Nephron (organoid): ENCODE measurements at regions not wholly inside any gene's neighbourhood (a gene's known extent, or its start where the extent isn't known, plus 50 kb on each side); places are given as distances from the start of the nearest gene placed in this dataset.
"Not testable (repeated sequence)": the region's sequence is repeated elsewhere in the genome, so short reads cannot be mapped to it uniquely, and the experiment has no call there.

ENCODE experiments used
- H3K27ac Mint-ChIP-seq, 3 experiments: 2 replicates each; pipeline ENCODE4 v1.8.0; 2020; ENCODE audit warnings: mixed read lengths in 3 of 3, mild to moderate bottlenecking in 2 of 3, moderate library complexity in 1 of 3
- H3K27me3 Mint-ChIP-seq: 2 replicates; pipeline ENCODE4 v1.8.0; 2021; ENCODE audit warnings: low read depth, mild to moderate bottlenecking, moderate library complexity, mixed read lengths
- H3K36me3 Mint-ChIP-seq: 2 replicates; pipeline ENCODE4 v1.8.0; 2020; ENCODE audit warnings: low read depth, mixed read lengths
- H3K4me1 Mint-ChIP-seq: 2 replicates; pipeline ENCODE4 v1.8.0; 2020; ENCODE audit warnings: mixed read lengths
- H3K4me3 Mint-ChIP-seq, 3 experiments: 2 replicates each; pipeline ENCODE4 v1.8.0; 2020; ENCODE audit warnings: mild to moderate bottlenecking in 3 of 3, mixed read lengths in 3 of 3, moderate library complexity in 2 of 3
- H3K9me3 Mint-ChIP-seq: 2 replicates; pipeline ENCODE4 v1.8.0; 2020; ENCODE audit warnings: mixed read lengths
- TF ChIP-seq, protein P1 (sequence below), 3 experiments: fragments of 200-600 bp; sonication (generic); IDR thresholded peaks; one replicate each; pipeline ENCODE4 v1.5.0; 2021; ENCODE audit warnings: antibody characterized with exemption in 3 of 3; ENCODE audit not compliant: unreplicated experiment in 3 of 3

DNA sequence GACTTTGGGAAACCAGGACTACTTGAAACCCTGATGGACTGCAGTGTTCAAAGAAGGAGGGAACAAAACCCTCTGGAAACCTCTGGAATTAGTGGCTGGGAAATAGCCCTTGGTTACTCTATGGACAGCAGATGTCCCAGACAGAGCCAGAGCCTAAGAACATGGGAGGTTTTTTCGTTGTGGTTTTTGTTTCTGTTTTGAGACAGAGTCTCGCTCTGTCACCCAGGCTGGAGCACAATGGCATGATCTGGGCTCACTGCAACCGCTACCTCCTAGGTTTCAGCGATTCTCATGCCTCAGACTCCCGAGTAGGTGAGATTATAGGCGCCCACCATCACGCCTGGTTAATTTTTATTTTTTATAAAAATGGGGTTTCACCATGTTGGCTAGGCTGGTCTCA is 1378.7 kb downstream of the AACS start:
- Mint-ChIP-seq H3K36me3 (no peaks in the 10 kb centered on the region), H3K27ac (no peak overlapping the region), H3K27me3 (no peaks in the 10 kb centered on the region), H3K9me3 (peaks cover 4% of the 10 kb centered on the region), H3K4me3 (no peak overlapping the region), H3K4me1 (no peaks in the 10 kb centered on the region)
- TF ChIP-seq, protein P1, sequence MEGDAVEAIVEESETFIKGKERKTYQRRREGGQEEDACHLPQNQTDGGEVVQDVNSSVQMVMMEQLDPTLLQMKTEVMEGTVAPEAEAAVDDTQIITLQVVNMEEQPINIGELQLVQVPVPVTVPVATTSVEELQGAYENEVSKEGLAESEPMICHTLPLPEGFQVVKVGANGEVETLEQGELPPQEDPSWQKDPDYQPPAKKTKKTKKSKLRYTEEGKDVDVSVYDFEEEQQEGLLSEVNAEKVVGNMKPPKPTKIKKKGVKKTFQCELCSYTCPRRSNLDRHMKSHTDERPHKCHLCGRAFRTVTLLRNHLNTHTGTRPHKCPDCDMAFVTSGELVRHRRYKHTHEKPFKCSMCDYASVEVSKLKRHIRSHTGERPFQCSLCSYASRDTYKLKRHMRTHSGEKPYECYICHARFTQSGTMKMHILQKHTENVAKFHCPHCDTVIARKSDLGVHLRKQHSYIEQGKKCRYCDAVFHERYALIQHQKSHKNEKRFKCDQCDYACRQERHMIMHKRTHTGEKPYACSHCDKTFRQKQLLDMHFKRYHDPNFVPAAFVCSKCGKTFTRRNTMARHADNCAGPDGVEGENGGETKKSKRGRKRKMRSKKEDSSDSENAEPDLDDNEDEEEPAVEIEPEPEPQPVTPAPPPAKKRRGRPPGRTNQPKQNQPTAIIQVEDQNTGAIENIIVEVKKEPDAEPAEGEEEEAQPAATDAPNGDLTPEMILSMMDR (IDR thresholded peaks at IDR 0.05; ENCODE audit: unreplicated experiment in 3 of 3) = no peak

DNA sequence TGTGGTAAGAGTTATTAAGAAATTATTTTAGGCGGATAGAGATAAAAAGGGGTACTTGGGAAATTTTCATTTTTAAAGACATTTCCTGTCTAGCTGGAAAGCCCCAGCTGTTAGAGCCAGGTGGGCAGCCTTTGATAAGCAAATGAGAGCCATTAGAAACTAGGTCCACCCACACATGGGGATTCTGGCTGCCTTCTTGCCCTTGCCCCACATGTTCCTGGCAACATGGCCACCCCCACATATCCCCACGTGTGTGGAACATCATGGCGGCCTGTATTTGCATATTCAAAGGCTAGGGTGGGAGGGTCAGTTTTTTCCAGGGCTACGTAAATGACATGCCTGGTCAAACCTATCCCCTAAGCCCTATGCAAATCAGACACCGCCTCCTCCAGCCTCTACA is 1382.1 kb downstream of the AACS start:
- Mint-ChIP-seq H3K27ac (no peak overlapping the region), H3K27me3 (no peaks in the 10 kb centered on the region), H3K36me3 (no peaks in the 10 kb centered on the region), H3K9me3 (peaks cover 4% of the 10 kb centered on the region), H3K4me3 (no peak overlapping the region), H3K4me1 (no peaks in the 10 kb centered on the region)
- TF ChIP-seq, protein P1 (IDR thresholded peaks at IDR 0.05; ENCODE audit: unreplicated experiment in 3 of 3) = no peak

DNA sequence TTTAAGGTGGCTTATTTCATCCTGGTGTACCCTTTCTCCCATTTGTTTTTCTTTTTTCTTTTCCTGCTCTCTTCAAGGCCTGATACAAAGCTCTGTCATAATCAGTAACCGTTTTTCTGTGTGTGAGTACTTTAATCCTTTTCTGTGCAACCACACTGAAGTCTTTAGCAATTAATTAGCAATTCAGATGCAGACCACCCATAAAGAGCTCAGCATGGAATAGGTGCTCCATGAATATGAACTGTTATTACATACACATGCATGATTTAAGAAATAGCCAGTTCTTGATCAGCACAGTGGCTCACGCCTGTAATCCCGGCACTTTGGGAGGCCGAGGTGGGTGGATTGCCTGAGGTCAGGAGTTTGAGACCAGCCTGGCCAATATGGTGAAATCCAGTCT is 1386.6 kb downstream of the AACS start:
- no peaks in the 10 kb centered on the region for H3K36me3 Mint-ChIP-seq
- TF ChIP-seq, protein P1 (IDR thresholded peaks at IDR 0.05; ENCODE audit: unreplicated experiment in 3 of 3) = no peak
- H3K9me3 Mint-ChIP-seq = peaks cover 7% of the 10 kb centered on the region
- H3K4me3 Mint-ChIP-seq = no peak overlapping the region
- H3K4me1 Mint-ChIP-seq = peaks cover 4% of the 10 kb centered on the region
- peaks cover 4% of the 10 kb centered on the region for H3K27me3 Mint-ChIP-seq
- no peak overlapping the region for H3K27ac Mint-ChIP-seq

DNA sequence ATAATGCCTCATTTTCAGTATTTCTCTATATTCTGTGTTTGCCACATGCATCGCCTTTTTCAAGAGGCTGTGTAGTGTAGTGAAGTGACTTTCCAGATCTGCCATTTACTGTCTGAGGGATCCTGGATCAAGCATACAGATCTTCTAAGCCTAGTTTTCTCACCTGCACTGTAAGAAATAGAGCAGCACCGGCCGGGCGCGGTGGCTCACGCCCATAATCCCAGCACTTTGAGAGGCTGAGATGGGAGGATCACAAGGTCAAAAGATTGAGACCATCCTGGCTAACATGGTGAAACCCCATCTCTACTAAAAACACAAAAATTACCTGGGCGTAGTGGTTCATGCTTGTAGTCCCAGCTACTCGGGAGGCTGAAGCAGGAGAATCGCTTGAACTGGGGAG is 1387.5 kb downstream of the AACS start:
- not testable (repeated sequence) for H3K36me3 Mint-ChIP-seq, H3K9me3 Mint-ChIP-seq

DNA sequence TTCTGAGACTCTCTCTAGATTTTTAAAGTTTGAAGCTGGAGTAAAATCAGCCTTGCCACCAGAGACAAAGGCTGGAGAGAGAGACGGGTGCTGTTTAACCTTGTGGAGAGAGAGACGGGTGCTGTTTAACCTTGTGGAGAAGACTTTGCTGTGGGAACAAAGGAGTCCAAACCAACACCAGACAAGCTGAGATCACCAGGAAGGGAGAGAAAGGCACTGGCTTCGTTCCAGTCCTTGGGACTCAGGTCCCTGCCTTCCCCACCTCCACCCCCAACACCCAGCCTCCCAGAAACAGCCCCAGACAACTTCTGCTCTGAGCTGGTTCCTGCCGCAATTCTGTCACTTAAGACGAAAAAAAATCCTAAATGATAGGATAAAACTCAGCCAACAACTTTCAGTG is 1389.3 kb downstream of the AACS start:
- H3K4me1 Mint-ChIP-seq = peaks cover 4% of the 10 kb centered on the region
- TF ChIP-seq, protein P1 (IDR thresholded peaks at IDR 0.05; ENCODE audit: unreplicated experiment in 3 of 3) = no peak
- no peak overlapping the region for H3K27ac Mint-ChIP-seq
- H3K4me3 Mint-ChIP-seq = no peak overlapping the region
- H3K9me3 Mint-ChIP-seq = peaks cover 3% of the 10 kb centered on the region
- peaks cover 13% of the 10 kb centered on the region for H3K27me3 Mint-ChIP-seq
- no peaks in the 10 kb centered on the region for H3K36me3 Mint-ChIP-seq

More for the DNA sequence above, 1387.5 kb downstream of the AACS start:
- not testable (repeated sequence) for H3K4me3 Mint-ChIP-seq, H3K27ac Mint-ChIP-seq, H3K27me3 Mint-ChIP-seq, H3K4me1 Mint-ChIP-seq

DNA sequence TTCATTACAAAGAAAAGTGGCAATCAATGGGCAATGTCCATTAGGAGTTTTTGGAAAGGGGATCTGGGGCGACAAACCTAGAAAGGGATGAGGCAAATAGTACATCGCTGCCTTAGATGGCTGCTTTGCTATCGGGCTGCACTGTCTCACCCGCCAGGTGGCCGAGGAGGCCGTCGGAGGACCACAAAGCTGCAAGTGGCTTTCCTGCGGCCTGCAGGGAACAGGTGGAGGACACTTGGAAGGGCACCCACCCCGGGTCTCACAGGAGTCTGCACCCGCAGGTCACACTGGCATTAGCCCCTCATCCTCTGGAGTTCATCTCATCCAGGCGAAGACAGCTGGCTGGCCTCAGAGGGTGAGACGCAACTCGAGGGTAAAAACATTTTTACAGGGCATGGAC is 1392.5 kb downstream of the AACS start:
- peaks cover 24% of the 10 kb centered on the region for H3K27me3 Mint-ChIP-seq
- H3K4me1 Mint-ChIP-seq = peaks cover 4% of the 10 kb centered on the region
- TF ChIP-seq, protein P1 (IDR thresholded peaks at IDR 0.05; ENCODE audit: unreplicated experiment in 3 of 3) = no peak
- H3K4me3 Mint-ChIP-seq = no peak overlapping the region
- no peaks in the 10 kb centered on the region for H3K36me3 Mint-ChIP-seq
- H3K27ac Mint-ChIP-seq = no peak overlapping the region
- H3K9me3 Mint-ChIP-seq = peaks cover 3% of the 10 kb centered on the region
